ENCODE measurements at regions not wholly inside any gene's neighbourhood (a gene's known extent, or its start where the extent isn't known, plus 50 kb on each side); places are given as distances from the start of the nearest gene placed in this dataset.

- TF ChIP-seq CTCF (IDR thresholded peaks at IDR 0.05) (no peak), POLR2A (IDR thresholded peaks at IDR 0.05) (no peak), POLR2AphosphoS5 (IDR thresholded peaks at IDR 0.05; ENCODE audit: insufficient read depth in 1 of 2, low read depth in 1 of 2) (no peak)
Measured at GRCh38 chr16:65572156-65572555, 450.3 kb upstream of the CDH11 start.
